OCI-LY7 (cell line): ENCODE measurements at regions not wholly inside any gene's neighbourhood (a gene's known extent, or its start where the extent isn't known, plus 50 kb on each side); places are given as distances from the start of the nearest gene placed in this dataset.

Source experiments
- EZH2phosphoT487 ChIP-seq: fragments of 200-600 bp; sonication (generic); IDR thresholded peaks from 2 replicates; pipeline ENCODE4 v1.6.1; 2018; ENCODE audit warnings: low read depth, borderline replicate concordance, mild to moderate bottlenecking, mixed run types, antibody characterized with exemption, low read length, moderate library complexity, mixed read lengths
- TF ChIP-seq, protein P1 (sequence below): fragments of 200-600 bp; sonication (generic); conservative IDR thresholded peaks from 2 replicates; pipeline ENCODE4 v1.5.1; 2014; ENCODE audit warnings: mild to moderate bottlenecking, antibody characterized with exemption, low read length, moderate library complexity, mixed read lengths

DNA sequence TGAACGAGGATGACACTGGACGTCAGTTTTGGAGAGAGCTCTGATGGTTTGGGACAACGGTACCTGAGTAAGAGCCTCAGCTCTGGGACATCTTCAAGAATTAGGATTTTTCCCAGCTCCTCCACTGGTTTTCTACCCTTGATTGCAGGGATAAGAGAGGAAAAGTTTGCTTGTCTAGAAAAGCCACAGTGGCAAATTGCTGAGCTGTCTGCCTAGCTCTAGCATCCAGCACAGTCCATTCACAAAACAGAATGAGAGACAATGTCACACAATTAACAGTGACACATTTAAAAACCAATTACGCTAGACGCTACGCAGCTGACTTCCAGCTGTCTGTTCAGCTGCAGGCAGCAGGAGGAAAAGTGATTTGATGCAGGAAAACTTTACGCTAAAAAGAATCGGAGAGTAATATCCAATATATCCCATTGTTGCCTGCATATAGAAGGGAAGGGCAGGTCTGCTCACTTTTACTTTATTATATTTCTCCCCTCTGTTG, 168.1 kb upstream of the PRICKLE1 start:
- TF ChIP-seq, protein P1, sequence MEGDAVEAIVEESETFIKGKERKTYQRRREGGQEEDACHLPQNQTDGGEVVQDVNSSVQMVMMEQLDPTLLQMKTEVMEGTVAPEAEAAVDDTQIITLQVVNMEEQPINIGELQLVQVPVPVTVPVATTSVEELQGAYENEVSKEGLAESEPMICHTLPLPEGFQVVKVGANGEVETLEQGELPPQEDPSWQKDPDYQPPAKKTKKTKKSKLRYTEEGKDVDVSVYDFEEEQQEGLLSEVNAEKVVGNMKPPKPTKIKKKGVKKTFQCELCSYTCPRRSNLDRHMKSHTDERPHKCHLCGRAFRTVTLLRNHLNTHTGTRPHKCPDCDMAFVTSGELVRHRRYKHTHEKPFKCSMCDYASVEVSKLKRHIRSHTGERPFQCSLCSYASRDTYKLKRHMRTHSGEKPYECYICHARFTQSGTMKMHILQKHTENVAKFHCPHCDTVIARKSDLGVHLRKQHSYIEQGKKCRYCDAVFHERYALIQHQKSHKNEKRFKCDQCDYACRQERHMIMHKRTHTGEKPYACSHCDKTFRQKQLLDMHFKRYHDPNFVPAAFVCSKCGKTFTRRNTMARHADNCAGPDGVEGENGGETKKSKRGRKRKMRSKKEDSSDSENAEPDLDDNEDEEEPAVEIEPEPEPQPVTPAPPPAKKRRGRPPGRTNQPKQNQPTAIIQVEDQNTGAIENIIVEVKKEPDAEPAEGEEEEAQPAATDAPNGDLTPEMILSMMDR = no peak
- TF ChIP-seq EZH2phosphoT487 = no peak
